NCI-H345 (cell line): ENCODE measurements at regions not wholly inside any gene's neighbourhood (a gene's known extent, or its start where the extent isn't known, plus 50 kb on each side); places are given as distances from the start of the nearest gene placed in this dataset.
"Not testable (repeated sequence)": the region's sequence is repeated elsewhere in the genome, so short reads cannot be mapped to it uniquely, and the experiment has no call there.

Source experiments
- DNase-seq: peaks from one replicate; lab custom pipeline; 2025; lab: John Stamatoyannopoulos, UW

DNA sequence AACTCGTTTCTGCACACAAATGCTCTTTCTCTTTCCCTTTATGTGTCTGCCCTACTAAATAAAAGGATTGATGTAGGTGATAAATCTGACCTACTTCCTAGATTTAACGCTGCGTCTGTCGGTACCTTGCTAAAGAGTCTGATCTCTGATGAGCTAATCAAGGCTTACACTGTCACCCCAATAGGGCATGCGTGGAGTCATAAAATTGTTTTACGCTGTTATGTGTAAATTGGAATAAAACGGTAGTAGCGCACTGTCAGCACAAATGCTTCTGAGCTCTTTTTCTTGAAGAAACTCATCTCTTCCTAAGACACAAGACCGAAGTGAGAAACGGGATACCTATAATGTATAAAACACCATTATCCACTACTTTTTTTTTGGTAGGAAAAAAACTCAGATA lies 2106.3 kb upstream of the WWC1 start:
- DNase-seq: no peak

- DNase-seq: no peak
These were observed 2102.7 kb upstream of the WWC1 start for GRCh38 chr5:166188501-166189325.

- DNase-seq: no peak
These were observed 2098.7 kb upstream of the WWC1 start for GRCh38 chr5:166192696-166193095.

DNA sequence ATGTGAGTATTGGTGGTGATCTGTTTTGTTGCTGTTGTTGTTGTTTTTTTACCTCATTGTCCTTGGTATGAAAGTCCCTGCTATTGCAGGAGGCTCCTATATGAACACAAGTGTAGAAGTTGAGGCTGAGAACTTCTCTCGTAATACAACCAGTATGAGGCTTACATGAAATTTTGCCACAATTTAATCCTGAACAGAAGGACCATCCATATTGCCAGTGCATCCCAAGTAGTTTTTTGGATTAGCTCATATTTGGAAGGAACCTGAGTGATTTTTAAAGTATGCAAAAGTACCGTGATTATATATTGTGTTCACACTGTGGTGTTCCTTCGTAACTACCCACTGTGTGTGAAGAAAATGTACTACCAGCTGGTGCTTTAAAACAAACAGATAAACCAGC lies 2095.5 kb upstream of the WWC1 start:
- DNase-seq: no peak

DNA sequence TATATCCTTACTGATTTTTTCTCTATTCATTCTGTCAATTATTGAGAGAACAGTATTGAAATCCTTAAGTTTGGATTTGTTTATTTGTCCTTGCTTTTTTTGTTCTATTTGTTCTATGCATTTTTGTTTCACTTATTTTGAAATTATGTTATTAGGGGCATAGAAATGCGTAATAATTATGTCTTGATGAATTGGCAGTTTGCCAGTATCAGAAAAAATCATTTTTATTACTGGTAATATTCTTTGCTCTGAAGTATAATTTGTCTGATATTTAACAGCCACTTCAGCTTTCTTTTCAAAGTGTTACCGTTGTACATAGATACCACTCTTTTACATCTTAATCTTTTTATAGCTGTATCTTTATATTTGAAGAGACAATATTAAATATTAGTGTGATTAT lies 2090.9 kb upstream of the WWC1 start:
- DNase-seq: no peak

DNA sequence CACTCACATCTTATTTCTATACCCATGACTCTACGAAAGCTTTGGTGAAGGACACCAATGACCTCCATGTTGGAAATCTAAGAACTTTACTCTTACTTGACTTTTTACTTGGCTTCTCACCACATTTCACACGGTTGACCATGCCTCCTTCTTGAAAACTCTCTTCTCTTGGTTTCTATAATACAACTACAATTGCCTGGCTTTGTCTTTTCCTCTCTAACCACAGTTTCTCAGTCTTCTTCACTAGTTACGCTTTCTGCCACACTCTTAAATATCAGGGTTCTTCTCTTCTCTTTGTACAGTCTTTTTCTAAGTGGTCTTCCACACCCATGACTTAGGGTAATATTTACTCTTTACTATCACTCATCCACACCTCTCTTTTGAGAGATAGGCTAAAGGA lies 2079.8 kb upstream of the WWC1 start:
- no peak for DNase-seq

DNA sequence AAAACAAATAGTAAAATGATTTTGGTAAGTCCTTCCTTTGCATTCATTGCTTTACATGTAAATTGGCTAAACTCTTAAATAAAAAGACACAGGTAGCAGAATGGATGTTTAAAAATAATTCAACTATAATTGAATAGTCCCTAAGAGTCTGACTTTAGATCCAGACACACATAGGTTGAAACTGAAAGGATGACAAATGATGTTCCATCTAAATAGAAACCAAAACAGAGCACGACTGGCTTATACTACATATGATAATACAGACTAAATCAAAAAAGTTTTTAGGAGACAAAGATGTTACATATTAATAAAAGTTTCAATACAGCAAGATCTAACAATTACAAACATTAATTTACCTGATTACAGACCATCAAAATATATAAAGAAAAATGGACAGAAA lies 2055.1 kb upstream of the WWC1 start:
- no peak for DNase-seq

- no peak for DNase-seq
These were observed 2050.7 kb upstream of the WWC1 start for GRCh38 chr5:166240705-166241104.

DNA sequence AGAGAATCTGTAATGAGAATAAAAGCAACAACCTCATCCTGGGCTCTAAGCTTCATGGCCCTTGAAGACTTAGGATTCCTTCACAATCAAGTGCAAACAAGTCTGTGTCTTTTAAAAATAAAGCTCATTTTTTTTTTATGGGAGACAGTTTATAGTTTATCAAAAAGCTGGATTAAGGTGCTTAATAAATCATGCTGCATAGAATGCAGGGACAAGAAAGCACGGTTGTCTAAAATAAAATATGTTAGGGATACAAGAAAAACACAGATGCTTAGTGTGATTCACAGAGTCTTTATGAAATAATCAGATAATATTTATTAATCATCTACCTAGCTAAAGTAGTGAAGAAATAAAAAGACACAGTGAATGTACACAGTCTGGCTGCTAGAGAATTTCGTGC lies 2045.9 kb upstream of the WWC1 start:
- DNase-seq: no peak

- no peak for DNase-seq
These were observed 2039.7 kb upstream of the WWC1 start for GRCh38 chr5:166251786-166252185.

GRCh38 chr5:166257661-166258060 lies 2033.8 kb upstream of the WWC1 start:
- DNase-seq: no peak

DNA sequence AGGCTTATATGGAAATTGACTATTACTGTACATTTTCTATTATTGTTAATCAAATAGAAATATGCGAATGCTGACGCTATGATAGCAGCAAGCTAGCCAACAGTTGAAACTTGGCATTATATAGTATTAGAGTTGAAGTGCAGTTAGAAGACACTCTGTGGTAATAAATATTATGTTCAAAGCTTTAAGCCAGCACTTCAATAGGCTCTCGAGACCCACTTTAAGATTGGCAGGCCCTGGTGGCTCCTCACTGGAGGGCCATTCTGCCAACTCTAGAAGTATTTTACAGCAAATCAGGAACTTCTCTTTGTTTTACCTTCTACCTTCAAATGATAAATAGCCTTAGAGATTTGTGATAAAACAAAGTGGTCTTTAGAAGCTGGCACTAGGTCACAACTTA lies 2029.0 kb upstream of the WWC1 start:
- no peak for DNase-seq

DNA sequence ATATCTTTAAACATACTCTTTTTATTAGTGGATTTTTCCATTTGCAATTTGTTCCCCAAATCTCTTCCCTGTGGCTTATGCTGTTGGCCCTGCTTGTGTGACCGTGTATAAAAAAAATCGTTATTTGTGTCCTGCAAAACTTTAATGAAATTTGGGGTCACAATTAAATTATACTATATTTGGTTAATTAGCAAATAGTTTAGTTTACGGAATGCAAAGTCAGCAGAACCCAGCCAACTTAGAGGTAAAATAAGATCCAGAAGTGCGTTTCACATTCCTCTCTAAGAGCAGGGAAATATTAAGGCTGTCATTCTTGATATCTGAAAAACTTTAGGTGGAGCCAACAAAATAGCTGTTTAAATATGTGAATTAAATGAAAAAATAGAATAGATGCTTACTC lies 2023.5 kb upstream of the WWC1 start:
- no peak for DNase-seq

GRCh38 chr5:166270712-166271111 lies 2020.7 kb upstream of the WWC1 start:
- no peak for DNase-seq

GRCh38 chr5:166276006-166276405 lies 2015.4 kb upstream of the WWC1 start:
- DNase-seq: no peak

- DNase-seq: no peak
These were observed 2011.6 kb upstream of the WWC1 start for GRCh38 chr5:166279828-166280227.

DNA sequence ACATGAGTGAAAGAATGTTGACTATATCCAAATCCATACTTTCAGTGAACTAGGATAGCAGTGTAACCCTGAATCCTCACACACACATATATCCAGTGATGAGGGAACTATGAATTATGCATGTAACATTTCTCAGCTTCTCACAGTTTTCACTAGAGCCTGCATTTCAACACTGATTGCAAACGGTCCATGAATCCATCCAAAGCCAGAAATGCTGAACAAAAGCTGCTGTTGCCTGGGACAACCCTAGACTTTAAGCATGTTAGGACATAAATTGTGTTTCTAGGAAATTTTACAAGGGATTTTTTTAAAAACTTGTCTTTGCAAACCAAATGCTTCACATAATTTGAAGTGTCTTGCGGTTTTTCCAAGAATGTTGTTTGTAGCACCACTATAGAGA lies 2010.0 kb upstream of the WWC1 start:
- no peak for DNase-seq

- DNase-seq: no peak
These were observed 2008.5 kb upstream of the WWC1 start for GRCh38 chr5:166282939-166283338.

DNA sequence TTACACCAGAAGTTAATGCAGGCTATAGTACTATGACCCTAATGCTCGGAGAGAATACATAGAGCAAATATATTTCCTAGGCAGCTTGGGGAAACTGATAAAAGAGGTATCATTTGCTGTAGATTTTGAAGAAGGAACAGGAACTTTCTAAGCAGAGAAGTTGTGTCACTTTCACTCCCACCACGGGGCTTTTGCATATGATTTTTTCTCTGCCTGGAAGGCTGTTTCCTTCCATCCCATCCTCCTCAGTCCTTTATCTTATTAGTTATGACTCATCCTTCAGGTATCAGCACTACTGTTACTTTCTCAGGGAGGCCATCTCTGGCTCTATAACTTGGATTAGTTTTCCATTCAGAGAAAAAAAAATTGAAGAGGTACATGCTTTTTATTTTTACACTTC lies 2006.1 kb upstream of the WWC1 start:
- DNase-seq: no peak

DNA sequence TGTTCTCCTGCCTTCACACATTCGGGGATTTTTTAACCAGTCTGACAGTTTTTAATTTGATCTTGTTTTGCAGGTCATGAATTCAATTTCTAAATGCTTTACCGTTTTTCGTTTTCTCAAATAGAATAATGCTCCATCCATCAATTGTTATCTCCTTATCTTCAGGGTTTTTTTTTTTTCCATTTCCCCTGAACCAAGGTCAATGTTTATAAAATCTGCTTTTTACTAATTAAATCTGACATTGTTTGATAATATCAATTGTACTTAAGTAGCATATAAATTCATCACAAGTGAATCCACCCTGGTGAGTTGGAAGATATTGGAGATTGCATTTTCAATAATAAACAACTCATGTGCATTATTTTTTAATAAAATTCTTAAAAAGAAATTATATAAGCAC lies 2004.6 kb upstream of the WWC1 start:
- no peak for DNase-seq

DNA sequence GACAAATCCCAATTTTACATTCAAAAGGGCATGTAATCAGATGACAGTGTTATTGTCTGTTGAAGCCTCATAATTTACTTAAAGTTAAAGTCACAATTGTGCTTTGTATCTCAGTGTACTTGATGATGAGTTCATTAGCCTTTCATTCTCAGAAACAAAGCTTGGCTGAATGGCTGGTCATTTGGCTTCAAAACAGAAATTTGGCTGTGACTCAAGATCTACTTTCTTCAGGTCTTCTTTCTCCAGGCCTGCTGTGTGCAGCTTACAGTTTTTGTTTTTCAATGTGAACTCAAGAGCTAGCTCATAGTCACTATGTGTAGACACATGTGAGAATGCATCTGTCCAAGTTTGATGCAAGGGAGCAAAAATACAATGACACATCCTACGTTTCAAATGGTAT lies 2003.6 kb upstream of the WWC1 start:
- DNase-seq: no peak

DNA sequence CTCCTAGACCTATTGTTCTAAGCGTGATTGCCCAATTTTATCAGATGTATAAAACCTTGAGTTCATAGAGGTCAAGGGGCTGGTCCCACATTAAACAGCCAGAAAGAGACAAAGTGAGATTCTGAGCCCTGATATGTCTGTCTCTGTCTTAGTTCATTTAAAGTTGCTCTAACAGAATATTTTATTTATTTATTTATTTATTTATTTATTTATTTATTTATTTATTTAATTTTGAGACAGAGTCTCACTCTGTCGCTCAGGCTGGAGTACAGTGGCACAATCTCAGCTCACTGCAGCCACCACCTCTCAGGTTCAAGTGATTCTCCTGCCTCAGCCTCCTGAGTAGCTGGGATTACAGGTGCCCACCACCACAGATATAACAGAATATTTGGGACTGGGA lies 1999.6 kb upstream of the WWC1 start:
- DNase-seq: not testable (repeated sequence)

GRCh38 chr5:166293892-166294291 lies 1997.6 kb upstream of the WWC1 start:
- DNase-seq: no peak

GRCh38 chr5:166302166-166302565 lies 1989.3 kb upstream of the WWC1 start:
- DNase-seq: no peak
